Tibial artery (tissue), 4 donors: ENCODE measurements at regions not wholly inside any gene's neighbourhood (a gene's known extent, or its start where the extent isn't known, plus 50 kb on each side); places are given as distances from the start of the nearest gene placed in this dataset.

Source experiments
- DNase-seq, 2 donors: peaks; one replicate each; pipeline ENCODE4 v3.0.0-alpha.2; 2019
- H3K27ac ChIP-seq, 2 donors: fragments of 200-600 bp; sonication (generic) in 1 of 2; 1 replicate in 1 of 2; 2 replicates in 1 of 2; pipeline ENCODE4 v1.5.1; 2018 to 2019; ENCODE audit warnings: mild to moderate bottlenecking in 1 of 2
- H3K27me3 ChIP-seq, 2 donors: fragments of 200-600 bp; sonication (generic) in 1 of 2; one replicate each; pipeline versions ENCODE4 v1.5.1 to v1.6.0; 2016 to 2019
- H3K36me3 ChIP-seq, 3 donors: fragments of 200-600 bp; sonication (generic) in 2 of 3; one replicate each; pipeline ENCODE4 v1.5.1; 2016 to 2019; ENCODE audit warnings: mild to moderate bottlenecking in 2 of 3
- H3K4me1 ChIP-seq, 4 donors: fragments of 200-600 bp; sonication (generic) in 2 of 4; 1 replicate in 3 of 4; 2 replicates in 1 of 4; pipeline ENCODE4 v1.5.1; 2016 to 2019
- H3K4me3 ChIP-seq, 2 donors: fragments of 200-600 bp; sonication (generic) in 1 of 2; 1 replicate in 1 of 2; 2 replicates in 1 of 2; pipeline ENCODE4 v1.5.1; 2018 to 2019; ENCODE audit warnings: mild to moderate bottlenecking in 2 of 2
- H3K9me3 ChIP-seq, 3 donors: fragments of 200-600 bp; sonication (generic) in 1 of 3; one replicate each; pipeline ENCODE4 v1.5.1; 2016 to 2019
- intact Hi-C: fragments of 100-400 bp; cut with DNase I; formaldehyde crosslinking; loops from one replicate; pipeline ENCODE4 v1.15.0; 2023; ENCODE audit warnings: low total_unique reads
- TF ChIP-seq, protein P1 (sequence below), 2 experiments: fragments of 200-600 bp in 1 of 2; fragments of 450-650 bp in 1 of 2; IDR thresholded peaks; one replicate each; pipeline ENCODE4 v1.5.1; 2017 to 2019; ENCODE audit warnings: antibody characterized with exemption in 2 of 2, mild to moderate bottlenecking in 1 of 2, moderate library complexity in 1 of 2

DNA sequence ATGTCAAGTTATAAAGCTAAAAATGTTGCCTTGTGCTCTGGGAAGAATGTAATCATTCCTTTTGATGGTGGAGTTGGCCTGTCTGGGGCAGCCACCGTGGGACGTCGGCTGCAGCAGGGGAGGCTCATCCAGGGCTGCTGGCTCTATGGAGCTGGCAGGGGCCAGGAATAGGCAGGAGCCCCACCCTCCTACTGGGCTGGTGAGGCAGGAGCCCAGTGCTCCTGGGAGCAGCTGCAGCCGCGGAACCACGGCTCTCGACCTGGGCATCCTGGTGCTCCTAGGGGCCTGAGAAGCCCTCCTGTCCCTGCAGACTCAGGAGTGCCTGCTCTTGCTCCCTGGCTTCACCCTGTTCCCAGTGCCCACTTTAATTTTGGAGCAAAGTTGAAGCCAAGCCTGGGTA lies 127.1 kb downstream of the DIPK2A start:
- no peak for DNase-seq
- peaks cover 0 to 13% (median 5%) of the 10 kb centered on the region in 3 donors for H3K9me3 ChIP-seq

DNA sequence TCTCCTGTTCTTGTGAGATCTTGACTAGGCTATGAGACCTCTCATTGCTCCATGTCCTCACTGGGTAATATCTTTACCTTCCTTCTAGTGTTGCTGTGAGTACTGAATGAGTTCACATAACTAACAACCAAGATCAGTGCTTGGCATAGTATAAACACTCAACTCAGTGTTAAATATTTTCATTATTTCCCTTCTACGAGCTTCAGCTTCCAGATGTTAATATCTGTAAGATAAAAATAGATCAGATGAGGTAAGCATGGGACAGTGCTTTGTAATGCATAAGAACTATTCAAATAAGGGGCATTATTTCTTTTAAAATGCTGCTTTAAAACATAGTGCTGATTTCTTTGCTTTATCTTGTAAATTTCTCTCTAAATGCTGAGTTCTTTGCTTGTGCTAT lies 130.8 kb downstream of the DIPK2A start:
- TF ChIP-seq, protein P1, sequence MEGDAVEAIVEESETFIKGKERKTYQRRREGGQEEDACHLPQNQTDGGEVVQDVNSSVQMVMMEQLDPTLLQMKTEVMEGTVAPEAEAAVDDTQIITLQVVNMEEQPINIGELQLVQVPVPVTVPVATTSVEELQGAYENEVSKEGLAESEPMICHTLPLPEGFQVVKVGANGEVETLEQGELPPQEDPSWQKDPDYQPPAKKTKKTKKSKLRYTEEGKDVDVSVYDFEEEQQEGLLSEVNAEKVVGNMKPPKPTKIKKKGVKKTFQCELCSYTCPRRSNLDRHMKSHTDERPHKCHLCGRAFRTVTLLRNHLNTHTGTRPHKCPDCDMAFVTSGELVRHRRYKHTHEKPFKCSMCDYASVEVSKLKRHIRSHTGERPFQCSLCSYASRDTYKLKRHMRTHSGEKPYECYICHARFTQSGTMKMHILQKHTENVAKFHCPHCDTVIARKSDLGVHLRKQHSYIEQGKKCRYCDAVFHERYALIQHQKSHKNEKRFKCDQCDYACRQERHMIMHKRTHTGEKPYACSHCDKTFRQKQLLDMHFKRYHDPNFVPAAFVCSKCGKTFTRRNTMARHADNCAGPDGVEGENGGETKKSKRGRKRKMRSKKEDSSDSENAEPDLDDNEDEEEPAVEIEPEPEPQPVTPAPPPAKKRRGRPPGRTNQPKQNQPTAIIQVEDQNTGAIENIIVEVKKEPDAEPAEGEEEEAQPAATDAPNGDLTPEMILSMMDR (IDR thresholded peaks at IDR 0.05) = no peak
- H3K27me3 ChIP-seq = no peaks in the 10 kb centered on the region
- DNase-seq = no peak
- intact Hi-C loops = no loop called here
- no peak overlapping the region for H3K27ac ChIP-seq
- no peaks in the 10 kb centered on the region for H3K36me3 ChIP-seq
- peaks cover 0 to 16% (median 7%) of the 10 kb centered on the region in 4 donors for H3K4me1 ChIP-seq
- H3K4me3 ChIP-seq = no peak overlapping the region
- peaks cover 0 to 13% (median 5%) of the 10 kb centered on the region in 3 donors for H3K9me3 ChIP-seq

More for the DNA sequence above, 127.1 kb downstream of the DIPK2A start:
- Histone ChIP-seq H3K27me3 (no peaks in the 10 kb centered on the region), H3K4me3 (no peak overlapping the region), H3K36me3 (no peaks in the 10 kb centered on the region), H3K27ac (no peak overlapping the region), H3K4me1 (peaks cover 0 to 2% (median 0%) of the 10 kb centered on the region in 4 donors)
- intact Hi-C loops = no loop called here
- TF ChIP-seq, protein P1 (IDR thresholded peaks at IDR 0.05) = no peak

DNA sequence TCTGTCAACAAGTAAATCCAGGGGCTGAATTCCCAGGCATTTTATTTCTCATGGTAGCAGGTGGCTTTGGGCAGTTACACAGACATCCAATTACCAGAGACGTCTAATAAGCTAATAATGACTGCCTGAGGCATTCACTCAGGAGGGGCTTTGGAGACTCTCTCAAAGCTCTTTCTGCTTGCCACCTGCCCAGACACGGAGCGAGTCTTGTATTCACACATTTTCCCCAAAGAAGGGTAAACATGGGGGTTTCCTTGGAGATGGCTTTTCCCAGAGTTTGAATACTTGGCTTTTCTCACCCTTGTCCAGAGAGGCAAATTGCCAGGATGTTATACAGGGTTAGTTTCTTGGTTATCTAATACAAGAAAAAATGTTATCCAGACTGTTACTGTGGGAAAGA lies 132.6 kb downstream of the DIPK2A start:
- Histone ChIP-seq H3K27me3 (no peaks in the 10 kb centered on the region), H3K4me1 (peaks cover 0 to 16% (median 7%) of the 10 kb centered on the region in 4 donors), H3K9me3 (peaks cover 0 to 10% (median 5%) of the 10 kb centered on the region in 3 donors), H3K27ac (no peak overlapping the region), H3K4me3 (no peak overlapping the region), H3K36me3 (no peaks in the 10 kb centered on the region)
- TF ChIP-seq, protein P1 (IDR thresholded peaks at IDR 0.05) = no peak
- DNase-seq = no peak
- intact Hi-C loops = no loop called here

DNA sequence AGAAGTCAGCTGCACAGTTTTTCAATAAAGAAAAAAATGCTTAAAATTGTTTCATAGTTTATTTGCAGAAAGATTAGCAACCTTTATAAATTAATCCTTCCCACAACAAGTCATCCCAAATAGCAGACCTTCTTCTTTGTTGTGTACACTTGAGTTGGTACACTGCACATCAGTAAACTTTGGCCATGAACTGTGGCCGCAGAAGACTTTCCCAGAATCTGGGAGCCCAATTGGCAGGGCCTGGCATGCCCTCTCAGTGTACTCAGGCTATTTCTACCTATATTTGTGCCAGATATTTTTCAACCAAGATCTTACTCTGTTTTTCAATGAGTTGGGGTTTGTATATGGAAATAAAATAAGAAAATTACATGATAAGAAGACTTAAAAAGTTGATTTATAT lies 133.1 kb downstream of the DIPK2A start:
- H3K27me3 ChIP-seq = no peaks in the 10 kb centered on the region
- no peak overlapping the region for H3K27ac ChIP-seq
- no peak overlapping the region for H3K4me3 ChIP-seq
- H3K36me3 ChIP-seq = no peaks in the 10 kb centered on the region
- TF ChIP-seq, protein P1 (IDR thresholded peaks at IDR 0.05) = no peak
- peaks cover 0 to 16% (median 7%) of the 10 kb centered on the region in 4 donors for H3K4me1 ChIP-seq
- intact Hi-C loops = no loop called here
- no peak for DNase-seq
- peaks cover 0 to 6% (median 2%) of the 10 kb centered on the region in 3 donors for H3K9me3 ChIP-seq

DNA sequence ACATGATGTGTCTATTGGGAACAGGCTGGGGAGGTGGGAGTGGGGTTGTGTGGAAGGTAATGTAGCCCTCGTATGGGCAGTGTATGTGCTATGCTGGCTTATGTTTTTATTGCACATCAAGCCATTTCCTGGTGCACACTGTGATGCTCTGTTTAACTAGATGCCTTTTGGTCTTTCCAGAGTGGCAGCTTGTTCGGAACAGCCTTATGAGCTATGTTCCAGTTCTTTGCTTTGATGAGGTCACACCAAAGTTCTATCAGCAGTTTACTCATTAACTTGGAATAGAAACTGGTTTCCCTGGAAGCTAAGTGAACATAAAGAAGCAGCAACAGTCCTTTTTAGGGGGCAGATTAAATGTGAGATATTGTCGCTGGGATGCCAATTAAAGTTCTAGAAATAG lies 133.9 kb downstream of the DIPK2A start:
- no peaks in the 10 kb centered on the region for H3K36me3 ChIP-seq
- no peaks in the 10 kb centered on the region for H3K27me3 ChIP-seq
- no peak overlapping the region for H3K27ac ChIP-seq
- TF ChIP-seq, protein P1 (IDR thresholded peaks at IDR 0.05) = no peak
- intact Hi-C loops = no loop called here
- no peak overlapping the region for H3K4me3 ChIP-seq
- H3K4me1 ChIP-seq = peaks cover 0 to 16% (median 10%) of the 10 kb centered on the region in 4 donors
- DNase-seq = no peak
- no peaks in the 10 kb centered on the region for H3K9me3 ChIP-seq

DNA sequence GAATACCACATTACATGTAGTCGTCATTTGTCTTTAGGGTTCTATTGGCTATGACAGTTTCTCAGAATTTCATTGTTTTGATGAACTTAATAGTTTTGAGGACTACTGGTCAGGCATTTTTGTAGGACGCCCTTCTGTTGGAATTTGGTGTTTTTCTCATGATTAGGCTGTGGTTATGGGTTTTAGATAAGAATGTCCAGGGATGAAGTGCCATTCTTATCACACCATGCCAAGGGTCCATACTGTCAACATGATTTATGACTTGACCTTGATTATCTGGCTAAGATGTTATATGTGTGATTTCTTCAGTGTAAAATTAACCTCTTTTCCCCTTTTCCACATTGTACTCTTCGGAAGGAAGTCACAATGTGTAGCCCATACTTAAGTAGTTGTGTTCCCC lies 135.3 kb downstream of the DIPK2A start:
- Histone ChIP-seq H3K27ac (no peak overlapping the region), H3K36me3 (no peaks in the 10 kb centered on the region), H3K27me3 (no peaks in the 10 kb centered on the region), H3K9me3 (no peaks in the 10 kb centered on the region), H3K4me3 (no peak overlapping the region), H3K4me1 (peaks cover 0 to 17% (median 10%) of the 10 kb centered on the region in 4 donors)
- TF ChIP-seq, protein P1 (IDR thresholded peaks at IDR 0.05) = no peak
- no peak for DNase-seq
- intact Hi-C loops = no loop called here
